ENCODE measurements at regions not wholly inside any gene's neighbourhood (a gene's known extent, or its start where the extent isn't known, plus 50 kb on each side); places are given as distances from the start of the nearest gene placed in this dataset.
"Not testable (repeated sequence)": the region's sequence is repeated elsewhere in the genome, so short reads cannot be mapped to it uniquely, and the experiment has no call there.

- not testable (repeated sequence) for TF ChIP-seq MTF1 (CRISPR knock-in tag; IDR thresholded peaks at IDR 0.05; ENCODE audit: borderline replicate concordance); ZNF518B (CRISPR knock-in tag; IDR thresholded peaks at IDR 0.05); ZNF121 (CRISPR knock-in tag; conservative IDR thresholded peaks at IDR 0.05); RCOR1 (IDR thresholded peaks at IDR 0.05; ENCODE audit: borderline replicate concordance in 1 of 2, low read depth in 2 of 2, low read length in 2 of 2); IRF1 (CRISPR knock-in tag; IDR thresholded peaks at IDR 0.05; ENCODE audit: borderline replicate concordance); SMARCC2 (IDR thresholded peaks at IDR 0.05; ENCODE audit: low read depth); GATAD2B (IDR thresholded peaks at IDR 0.05; ENCODE audit: borderline replicate concordance); CTCF (IDR thresholded peaks at IDR 0.05 in 2 of 3, conservative IDR thresholded peaks at IDR 0.05 in 1 of 3; ENCODE audit: insufficient read depth in 2 of 3, low read depth in 1 of 3, low read length in 3 of 3); PHF20 (IDR thresholded peaks at IDR 0.05; ENCODE audit: partially characterized antibody)
Observed at GRCh38 chr1:146292940-146293936, 64.4 kb upstream of the NOTCH2NLA start.

All from K562 (cell line).